Liver (tissue), 8 donors: ENCODE measurements at regions not wholly inside any gene's neighbourhood (a gene's known extent, or its start where the extent isn't known, plus 50 kb on each side); places are given as distances from the start of the nearest gene placed in this dataset.
A peak's percentile ranks its signal among the peaks of the same experiment; 100 is the strongest.

Experiments used
- DNase-seq: peaks from one replicate; pipeline ENCODE4 v3.0.0-alpha.2; 2017; ENCODE audit warnings: low spot score
- H3K27ac ChIP-seq, 2 donors: one replicate each; pipeline ENCODE4 v1.7.0; 2013; ENCODE audit warnings: inconsistent platforms in 2 of 2, low read length in 2 of 2, control low read depth in 1 of 2, low read depth in 1 of 2, mild to moderate bottlenecking in 1 of 2
- H3K27me3 ChIP-seq, 4 donors: one replicate each; pipeline versions ENCODE4 v1.6.1 to v1.7.0; 2013; ENCODE audit warnings: low read length in 3 of 4, inconsistent platforms in 1 of 4, mild to moderate bottlenecking in 1 of 4, moderate library complexity in 1 of 4; ENCODE audit not compliant: control insufficient read depth in 4 of 4, insufficient read depth in 4 of 4
- H3K36me3 ChIP-seq, 4 donors: one replicate each; pipeline versions ENCODE4 v1.6.1 to v1.7.0; 2013; ENCODE audit warnings: low read length in 3 of 4, mild to moderate bottlenecking in 3 of 4, low read depth in 1 of 4, moderate library complexity in 1 of 4; ENCODE audit not compliant: control insufficient read depth in 4 of 4, insufficient read depth in 3 of 4
- H3K4me1 ChIP-seq, 4 donors: one replicate each; pipeline versions ENCODE4 v1.6.1 to v1.7.0; 2013; ENCODE audit warnings: low read length in 3 of 4, mild to moderate bottlenecking in 3 of 4, moderate library complexity in 1 of 4; ENCODE audit not compliant: control insufficient read depth in 4 of 4, insufficient read depth in 4 of 4
- H3K4me3 ChIP-seq, 3 donors: one replicate each; pipeline versions ENCODE4 v1.6.1 to v1.7.0; 2013; ENCODE audit warnings: low read length in 3 of 3, control low read depth in 1 of 3, low read depth in 1 of 3, mild to moderate bottlenecking in 1 of 3
- H3K9ac ChIP-seq, 2 donors: one replicate each; pipeline ENCODE4 v1.7.0; 2013; ENCODE audit warnings: low read length in 2 of 2, mild to moderate bottlenecking in 2 of 2, moderate library complexity in 2 of 2, control low read depth in 1 of 2, low read depth in 1 of 2
- H3K9me3 ChIP-seq, 4 donors: one replicate each; pipeline versions ENCODE4 v1.6.1 to v1.7.0; 2013; ENCODE audit warnings: low read length in 3 of 4; ENCODE audit not compliant: control insufficient read depth in 4 of 4
- ATF3 ChIP-seq: IDR thresholded peaks from 2 replicates; pipeline ENCODE4 v1.6.1; 2016; ENCODE audit warnings: antibody characterized with exemption
- EGR1 ChIP-seq, 2 donors: IDR thresholded peaks; 2 replicates each; pipeline ENCODE4 v1.6.1; 2016 to 2018; ENCODE audit warnings: antibody characterized with exemption in 2 of 2, low read depth in 2 of 2
- FOXA1 ChIP-seq: IDR thresholded peaks from 2 replicates; pipeline ENCODE4 v1.6.1; 2016; ENCODE audit warnings: antibody characterized with exemption
- FOXA2 ChIP-seq: IDR thresholded peaks from 2 replicates; pipeline ENCODE4 v1.6.1; 2016; ENCODE audit warnings: antibody characterized with exemption
- GABPA ChIP-seq, 2 donors: IDR thresholded peaks in 1 of 2; conservative IDR thresholded peaks in 1 of 2; 2 replicates each; pipeline ENCODE4 v1.6.1; 2016; ENCODE audit warnings: antibody characterized with exemption in 2 of 2, mild to moderate bottlenecking in 1 of 2, moderate library complexity in 1 of 2
- HNF4A ChIP-seq, 2 donors: conservative IDR thresholded peaks; 2 replicates each; pipeline ENCODE4 v1.6.1; 2016; ENCODE audit warnings: antibody characterized with exemption in 2 of 2, mild to moderate bottlenecking in 2 of 2
- HNF4G ChIP-seq: IDR thresholded peaks from 2 replicates; pipeline ENCODE4 v1.6.1; 2016; ENCODE audit warnings: antibody characterized with exemption
- JUND ChIP-seq, 2 donors: IDR thresholded peaks; 2 replicates each; pipeline ENCODE4 v1.6.1; 2016; ENCODE audit warnings: antibody characterized with exemption in 2 of 2
- NR2F2 ChIP-seq: IDR thresholded peaks from 2 replicates; pipeline ENCODE4 v1.6.1; 2016; ENCODE audit warnings: antibody characterized with exemption
- RAD21 ChIP-seq, 2 donors: IDR thresholded peaks; 2 replicates each; pipeline ENCODE4 v1.6.1; 2016; ENCODE audit warnings: antibody characterized with exemption in 2 of 2, mild to moderate bottlenecking in 2 of 2
- REST ChIP-seq: IDR thresholded peaks from 2 replicates; pipeline ENCODE4 v1.6.1; 2016; ENCODE audit warnings: antibody characterized with exemption, mild to moderate bottlenecking
- RXRA ChIP-seq, 2 donors: IDR thresholded peaks; 2 replicates each; pipeline ENCODE4 v1.6.1; 2017 to 2018; ENCODE audit warnings: antibody characterized with exemption in 2 of 2, mild to moderate bottlenecking in 1 of 2
- SP1 ChIP-seq: IDR thresholded peaks from 2 replicates; pipeline ENCODE4 v1.6.1; 2018; ENCODE audit warnings: antibody characterized with exemption, mild to moderate bottlenecking
- TAF1 ChIP-seq: conservative IDR thresholded peaks from 2 replicates; pipeline ENCODE4 v1.6.1; 2016; ENCODE audit warnings: antibody characterized with exemption, mild to moderate bottlenecking
- YY1 ChIP-seq: IDR thresholded peaks from 2 replicates; pipeline ENCODE4 v1.6.1; 2016; ENCODE audit warnings: antibody characterized with exemption, mild to moderate bottlenecking
- WGBS: extraction: QIAGEN DNeasy Blood & Tissue Kit; methylation state at CpG from one replicate; pipeline ENCODE4 v1.1.7; 2013; 5-methylcytosine and 5-hydroxymethylcytosine counted together
- TF ChIP-seq, protein P1 (sequence below): fragments of 150-350 bp; IDR thresholded peaks from 2 replicates; pipeline ENCODE4 v1.5.1; 2017; ENCODE audit warnings: improper control_type of control experiment, low read depth, low read length; ENCODE audit not compliant: missing input control
- TF ChIP-seq, protein P2 (sequence below): IDR thresholded peaks from 2 replicates; pipeline ENCODE4 v1.6.1; 2016; ENCODE audit warnings: antibody characterized with exemption
- TF ChIP-seq, protein P3 (sequence below): IDR thresholded peaks from 2 replicates; pipeline ENCODE4 v1.6.1; 2016; ENCODE audit warnings: antibody characterized with exemption
- donor health status: healthy.
- donor health status: healthy.
- donor health status: healthy.
- donor health status: healthy.
- donor health status: healthy.

DNA sequence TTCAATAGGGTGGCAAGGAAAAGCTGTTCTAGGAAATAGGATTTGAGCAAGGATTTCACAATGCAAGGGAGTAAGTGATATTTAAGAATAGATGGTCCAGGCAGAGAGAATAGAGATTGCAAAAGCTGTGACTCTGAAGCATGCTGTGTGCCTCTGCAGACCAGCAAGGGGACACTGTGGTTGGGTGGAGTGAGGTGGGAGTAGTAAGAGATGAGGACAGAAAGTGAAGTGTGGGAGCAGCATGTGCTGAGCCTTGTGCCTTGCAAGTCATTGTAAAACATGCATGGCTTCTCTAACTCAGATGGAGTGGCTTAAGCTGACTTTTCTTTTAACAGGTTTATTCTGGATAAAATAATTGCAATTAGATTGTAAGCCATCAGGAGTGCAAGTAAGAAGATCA is 442.4 kb downstream of the CCSER2 start:
- Histone ChIP-seq H3K4me1 (peaks cover 0 to 15% (median 2%) of the 10 kb centered on the region in 4 donors), H3K27ac (no peak overlapping the region), H3K36me3 (no peaks in the 10 kb centered on the region), H3K27me3 (no peaks in the 10 kb centered on the region), H3K4me3 (no peak overlapping the region), H3K9ac (no peak overlapping the region), H3K9me3 (no peaks in the 10 kb centered on the region)
- TF ChIP-seq HNF4G, result no peak
- no peak for TF ChIP-seq JUND (IDR thresholded peaks at IDR 0.05)
- no peak for TF ChIP-seq RAD21 (IDR thresholded peaks at IDR 0.05)
- no peak for TF ChIP-seq GABPA (IDR thresholded peaks at IDR 0.05 in 1 of 2, conservative IDR thresholded peaks at IDR 0.05 in 1 of 2)
- no peak for TF ChIP-seq ATF3
- TF ChIP-seq, protein P1, sequence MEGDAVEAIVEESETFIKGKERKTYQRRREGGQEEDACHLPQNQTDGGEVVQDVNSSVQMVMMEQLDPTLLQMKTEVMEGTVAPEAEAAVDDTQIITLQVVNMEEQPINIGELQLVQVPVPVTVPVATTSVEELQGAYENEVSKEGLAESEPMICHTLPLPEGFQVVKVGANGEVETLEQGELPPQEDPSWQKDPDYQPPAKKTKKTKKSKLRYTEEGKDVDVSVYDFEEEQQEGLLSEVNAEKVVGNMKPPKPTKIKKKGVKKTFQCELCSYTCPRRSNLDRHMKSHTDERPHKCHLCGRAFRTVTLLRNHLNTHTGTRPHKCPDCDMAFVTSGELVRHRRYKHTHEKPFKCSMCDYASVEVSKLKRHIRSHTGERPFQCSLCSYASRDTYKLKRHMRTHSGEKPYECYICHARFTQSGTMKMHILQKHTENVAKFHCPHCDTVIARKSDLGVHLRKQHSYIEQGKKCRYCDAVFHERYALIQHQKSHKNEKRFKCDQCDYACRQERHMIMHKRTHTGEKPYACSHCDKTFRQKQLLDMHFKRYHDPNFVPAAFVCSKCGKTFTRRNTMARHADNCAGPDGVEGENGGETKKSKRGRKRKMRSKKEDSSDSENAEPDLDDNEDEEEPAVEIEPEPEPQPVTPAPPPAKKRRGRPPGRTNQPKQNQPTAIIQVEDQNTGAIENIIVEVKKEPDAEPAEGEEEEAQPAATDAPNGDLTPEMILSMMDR, result no peak
- TF ChIP-seq HNF4A (conservative IDR thresholded peaks at IDR 0.05), result no peak
- TF ChIP-seq FOXA1, result no peak
- TF ChIP-seq NR2F2, result no peak
- TF ChIP-seq, protein P2, sequence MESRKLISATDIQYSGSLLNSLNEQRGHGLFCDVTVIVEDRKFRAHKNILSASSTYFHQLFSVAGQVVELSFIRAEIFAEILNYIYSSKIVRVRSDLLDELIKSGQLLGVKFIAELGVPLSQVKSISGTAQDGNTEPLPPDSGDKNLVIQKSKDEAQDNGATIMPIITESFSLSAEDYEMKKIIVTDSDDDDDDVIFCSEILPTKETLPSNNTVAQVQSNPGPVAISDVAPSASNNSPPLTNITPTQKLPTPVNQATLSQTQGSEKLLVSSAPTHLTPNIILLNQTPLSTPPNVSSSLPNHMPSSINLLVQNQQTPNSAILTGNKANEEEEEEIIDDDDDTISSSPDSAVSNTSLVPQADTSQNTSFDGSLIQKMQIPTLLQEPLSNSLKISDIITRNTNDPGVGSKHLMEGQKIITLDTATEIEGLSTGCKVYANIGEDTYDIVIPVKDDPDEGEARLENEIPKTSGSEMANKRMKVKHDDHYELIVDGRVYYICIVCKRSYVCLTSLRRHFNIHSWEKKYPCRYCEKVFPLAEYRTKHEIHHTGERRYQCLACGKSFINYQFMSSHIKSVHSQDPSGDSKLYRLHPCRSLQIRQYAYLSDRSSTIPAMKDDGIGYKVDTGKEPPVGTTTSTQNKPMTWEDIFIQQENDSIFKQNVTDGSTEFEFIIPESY, result no peak
- no peak for TF ChIP-seq RXRA (IDR thresholded peaks at IDR 0.05)
- TF ChIP-seq EGR1 (IDR thresholded peaks at IDR 0.05; ENCODE audit: low read depth in 2 of 2), result no peak
- no peak for TF ChIP-seq REST
- TF ChIP-seq, protein P3, sequence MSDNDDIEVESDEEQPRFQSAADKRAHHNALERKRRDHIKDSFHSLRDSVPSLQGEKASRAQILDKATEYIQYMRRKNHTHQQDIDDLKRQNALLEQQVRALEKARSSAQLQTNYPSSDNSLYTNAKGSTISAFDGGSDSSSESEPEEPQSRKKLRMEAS, result no peak
- TF ChIP-seq TAF1, result no peak
- TF ChIP-seq FOXA2, result no peak
- TF ChIP-seq SP1, result no peak
- no peak for TF ChIP-seq YY1
- DNase-seq, result no peak

GRCh38 chr10:84783386-84783785 is 455.0 kb downstream of the CCSER2 start:
- no peaks in the 10 kb centered on the region for H3K4me1 ChIP-seq
- H3K4me3 ChIP-seq, result no peak overlapping the region
- no peak for TF ChIP-seq RXRA (IDR thresholded peaks at IDR 0.05)
- TF ChIP-seq RAD21 (IDR thresholded peaks at IDR 0.05), result peak; percentile 82 to 87
- TF ChIP-seq HNF4G, result no peak
- TF ChIP-seq, protein P1, result peak; percentile 57
- no peak for TF ChIP-seq YY1
- no peaks in the 10 kb centered on the region for H3K27me3 ChIP-seq
- no peak overlapping the region for H3K9ac ChIP-seq
- DNase-seq, result no peak
- 2% methylated on average over 1 of the region's 1 CpG for WGBS
- H3K9me3 ChIP-seq, result no peaks in the 10 kb centered on the region
- no peaks in the 10 kb centered on the region for H3K36me3 ChIP-seq
- no peak overlapping the region for H3K27ac ChIP-seq
